ENCODE measurements at regions not wholly inside any gene's neighbourhood (a gene's known extent, or its start where the extent isn't known, plus 50 kb on each side); places are given as distances from the start of the nearest gene placed in this dataset.

GRCh38 chr13:68027306-68027705 is 797.2 kb upstream of the PCDH9 start (continued):
- no peak for TF ChIP-seq PBX3 (IDR thresholded peaks at IDR 0.05)
- no peak for TF ChIP-seq RFX5 (IDR thresholded peaks at IDR 0.05; ENCODE audit: low read length)
- no peak for TF ChIP-seq TEAD4 (IDR thresholded peaks at IDR 0.05; ENCODE audit: borderline replicate concordance, insufficient read depth)
- TF ChIP-seq MXI1 (IDR thresholded peaks at IDR 0.05; ENCODE audit: low read depth, low read length), result no peak
- TF ChIP-seq IRF3 (IDR thresholded peaks at IDR 0.05; ENCODE audit: low read depth, low read length), result no peak
- TF ChIP-seq EZH2phosphoT487 (IDR thresholded peaks at IDR 0.05; ENCODE audit: borderline replicate concordance, low read depth), result no peak
- TF ChIP-seq USF2 (IDR thresholded peaks at IDR 0.05; ENCODE audit: borderline replicate concordance, low read depth, low read length), result no peak

- Histone ChIP-seq H3K79me2 (ENCODE audit: insufficient read depth) (no peaks in the 10 kb centered on the region), H4K20me1 (ENCODE audit: insufficient read depth) (no peaks in the 10 kb centered on the region), H3K9me3 (no peaks in the 10 kb centered on the region), H3K4me2 (no peak overlapping the region), H3K36me3 (replicated peaks in 1 of 2; ENCODE audit: control insufficient read depth in 1 of 2, insufficient read depth in 2 of 2, low read length in 1 of 2) (no peaks in the 10 kb centered on the region), H3K9ac (no peak overlapping the region), H3K4me1 (ENCODE audit: control insufficient read depth in 1 of 2, insufficient read depth in 2 of 2, low read depth in 1 of 2, low read length in 1 of 2) (no peaks in the 10 kb centered on the region), H3K27ac (ENCODE audit: low read depth in 2 of 2, low read length in 1 of 2) (no peak overlapping the region), H3K4me3 (ENCODE audit: low read depth in 2 of 2, low read length in 1 of 2) (no peak overlapping the region), H3K27me3 (ENCODE audit: insufficient read depth) (no peaks in the 10 kb centered on the region), H3K9me2 (no peaks in the 10 kb centered on the region), H2AFZ (ENCODE audit: low read depth) (no peak overlapping the region), H3F3A (replicated peaks; ENCODE audit: insufficient read depth) (no peaks in the 10 kb centered on the region)
- no peak for DNase-seq
- 39% methylated on average over 3 of the region's 3 CpGs for WGBS (ENCODE audit: low lambda C conversion rate)
- ChIA-PET CTCF (no interaction called here), POLR2A (no interaction called here)
- TF ChIP-seq POLR2AphosphoS5 (IDR thresholded peaks at IDR 0.05; ENCODE audit: low read depth, low read length), result no peak
- no peak for TF ChIP-seq SMC3 (IDR thresholded peaks at IDR 0.05; ENCODE audit: low read depth, low read length)
- no peak for TF ChIP-seq GATA2 (CRISPR knock-in tag; IDR thresholded peaks at IDR 0.05)
- no peak for TF ChIP-seq USF2 (IDR thresholded peaks at IDR 0.05; ENCODE audit: borderline replicate concordance, low read depth, low read length)
- no peak for TF ChIP-seq JUND (IDR thresholded peaks at IDR 0.05)
- TF ChIP-seq RXRA (IDR thresholded peaks at IDR 0.05; ENCODE audit: borderline replicate concordance, low read depth), result no peak
- no peak for TF ChIP-seq TAF1 (IDR thresholded peaks at IDR 0.05; ENCODE audit: borderline replicate concordance, low read depth, low read length)
- TF ChIP-seq NRF1 (IDR thresholded peaks at IDR 0.05; ENCODE audit: low read depth, low read length), result no peak
- TF ChIP-seq MEF2A (IDR thresholded peaks at IDR 0.05; ENCODE audit: borderline replicate concordance, low read depth), result no peak
- TF ChIP-seq REST (IDR thresholded peaks at IDR 0.05; ENCODE audit: low read depth, low read length), result no peak
- no peak for TF ChIP-seq IRF3 (IDR thresholded peaks at IDR 0.05; ENCODE audit: low read depth, low read length)
- no peak for TF ChIP-seq YY1 (IDR thresholded peaks at IDR 0.05; ENCODE audit: low read depth)
- no peak for TF ChIP-seq EP300 (IDR thresholded peaks at IDR 0.05; ENCODE audit: borderline replicate concordance in 1 of 2, low read depth in 1 of 2, low read length in 1 of 2)
- TF ChIP-seq RCOR1 (IDR thresholded peaks at IDR 0.05; ENCODE audit: low read length), result no peak
- TF ChIP-seq ELF1 (IDR thresholded peaks at IDR 0.05), result no peak
- TF ChIP-seq ZBTB33 (IDR thresholded peaks at IDR 0.05; ENCODE audit: borderline replicate concordance, low read depth), result no peak
Measured at GRCh38 chr13:68026077-68026476, 795.9 kb upstream of the PCDH9 start.

Data from SK-N-SH (cell line).